ENCODE measurements at regions not wholly inside any gene's neighbourhood (a gene's known extent, or its start where the extent isn't known, plus 50 kb on each side); places are given as distances from the start of the nearest gene placed in this dataset.

DNA sequence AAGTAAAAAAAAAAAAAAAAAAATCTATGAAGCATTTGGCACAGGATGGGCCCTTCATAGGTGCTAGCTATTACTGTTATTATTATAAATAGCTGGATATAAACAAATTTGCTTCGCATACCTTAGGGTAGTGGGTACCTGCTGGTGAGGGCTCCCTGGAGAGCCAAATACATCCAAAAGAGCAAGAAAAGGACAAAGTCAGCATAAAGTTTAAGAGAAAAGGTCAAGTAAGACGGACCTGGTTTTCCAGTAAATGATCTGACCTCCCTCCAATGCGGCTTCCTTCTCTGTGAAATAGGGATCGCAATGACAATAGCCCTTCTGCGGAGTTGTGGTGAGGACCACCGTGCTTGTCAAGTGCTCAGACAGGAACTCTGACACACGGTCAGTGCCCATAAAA lies 214.5 kb downstream of the SNX10 start:
- dilution Hi-C loops (cut with HindIII; ENCODE audit: low sequenced_read_pairs, unreplicated experiment) (no loop called here), intact Hi-C loops (cut with micrococcal nuclease) (loop anchor here (10.0 kb wide), 1 partner anchor 159 kb away; no protein-coding TSS in a partner anchor), in situ Hi-C loops (cut with MboI; ENCODE audit: low sequenced_read_pairs) (no loop called here)
- H2BK5ac ChIP-seq (ENCODE audit: low read depth, low read length, poor library complexity, severe bottlenecking) = no peak overlapping the region
- H3K23ac ChIP-seq (ENCODE audit: low read depth, low read length) = no peak overlapping the region
- no peak overlapping the region for H3K4me2 ChIP-seq (ENCODE audit: low read depth, low read length)
- no peaks in the 10 kb centered on the region for H3K4me1 ChIP-seq (ENCODE audit: control insufficient read depth, insufficient read depth, low read length)
- no peak overlapping the region for H3K14ac ChIP-seq (replicated peaks; ENCODE audit: low read depth, low read length)
- H3K27ac ChIP-seq (ENCODE audit: insufficient read depth, low read length) = no peak overlapping the region
- H2AFZ ChIP-seq (replicated peaks; ENCODE audit: low read length, poor library complexity) = no peak overlapping the region
- H2AK9ac ChIP-seq (replicated peaks; ENCODE audit: low read depth, low read length, poor library complexity) = no peak overlapping the region
- TF ChIP-seq BHLHE40 (IDR thresholded peaks at IDR 0.05; ENCODE audit: low read depth, low read length) (no peak), MAFK (IDR thresholded peaks at IDR 0.05; ENCODE audit: low read depth, low read length) (peak; percentile 13; the same call in 1 of the 2 replicates)
- H3K18ac ChIP-seq (ENCODE audit: low read depth, low read length) = no peak overlapping the region
- no peak overlapping the region for H2AK5ac ChIP-seq (ENCODE audit: low read depth, low read length)
- no peak overlapping the region for H3K4ac ChIP-seq (ENCODE audit: low read depth, low read length)
- H3K36me3 ChIP-seq (ENCODE audit: control insufficient read depth, insufficient read depth, low read length) = no peaks in the 10 kb centered on the region
- no peak overlapping the region for H2BK20ac ChIP-seq (ENCODE audit: low read depth, low read length)
- no peak overlapping the region for H2BK120ac ChIP-seq (ENCODE audit: low read depth, low read length)
- WGBS, 2 experiments (ENCODE audit: extremely low coverage in 2 of 2, insufficient read length in 1 of 2) = 62% methylated on average over 3 of the region's 7 CpGs; no CpG with 5 or more reads in 1 of the 2 experiments
- H4K91ac ChIP-seq (ENCODE audit: insufficient read depth, low read depth, low read length) = no peak overlapping the region
- H3K9me1 ChIP-seq (ENCODE audit: insufficient read depth, low read length) = no peaks in the 10 kb centered on the region
- DNase-seq (no peak), ATAC-seq (ENCODE audit: low read depth) (no peak)
- no peak overlapping the region for H2BK15ac ChIP-seq (ENCODE audit: low read depth, low read length)
- H4K8ac ChIP-seq (ENCODE audit: low read depth in 2 of 2, low read length in 2 of 2) = no peak overlapping the region
- ChIA-PET CTCF (no interaction called here), POLR2A (ENCODE audit: unreplicated experiment) (no interaction called here)
- no peaks in the 10 kb centered on the region for H4K20me1 ChIP-seq (ENCODE audit: insufficient read depth, low read length)
- H4K5ac ChIP-seq (ENCODE audit: low read depth, low read length) = no peak overlapping the region
- no peak overlapping the region for H3K4me3 ChIP-seq (ENCODE audit: insufficient read depth, low read depth, low read length)
- no peaks in the 10 kb centered on the region for H3K27me3 ChIP-seq (ENCODE audit: control insufficient read depth, insufficient read depth, low read length)
- H3K79me1 ChIP-seq (ENCODE audit: low read depth in 1 of 2, low read length in 2 of 2) = no peaks in the 10 kb centered on the region
- BruUV-seq (replicated peaks) = no TSS peak
- H3K9me3 ChIP-seq (ENCODE audit: control insufficient read depth, insufficient read depth, low read length) = no peaks in the 10 kb centered on the region
- no peak overlapping the region for H3K56ac ChIP-seq (ENCODE audit: extremely low read depth, insufficient read depth, low read length)
- H3K9ac ChIP-seq (ENCODE audit: low read depth, low read length) = no peak overlapping the region
